ENCODE measurements at regions not wholly inside any gene's neighbourhood (a gene's known extent, or its start where the extent isn't known, plus 50 kb on each side); places are given as distances from the start of the nearest gene placed in this dataset.

DNA sequence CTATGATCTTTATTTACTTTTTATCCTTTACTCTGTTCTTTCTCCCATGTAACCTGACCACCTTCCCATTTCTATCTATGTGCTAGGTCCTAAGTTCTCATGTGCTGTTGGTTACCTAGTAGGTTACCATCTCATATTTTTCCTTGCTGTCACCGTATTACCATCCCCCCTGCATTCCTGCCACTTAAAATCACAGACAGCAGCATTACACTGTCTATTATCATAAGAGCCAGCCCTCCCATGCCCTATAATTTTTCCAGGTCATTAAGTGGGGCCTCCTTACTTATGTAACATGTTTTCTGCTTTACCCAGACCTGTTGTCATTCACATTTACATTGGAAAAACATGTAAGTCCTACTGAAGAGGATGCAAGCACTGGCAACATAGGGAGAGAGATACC, 202.9 kb downstream of the HS3ST3A1 start:
- Histone ChIP-seq H3K4me2 (ENCODE audit: low read length) (no peak overlapping the region), H3K4me3 (ENCODE audit: low read length) (no peak overlapping the region), H4K20me1 (ENCODE audit: insufficient read depth, low read length) (no peaks in the 10 kb centered on the region), H2AFZ (ENCODE audit: low read depth, low read length) (no peak overlapping the region), H3K27ac (ENCODE audit: low read length) (no peak overlapping the region), H3K36me3 (replicated peaks; ENCODE audit: low read depth, low read length) (no peaks in the 10 kb centered on the region), H3K9ac (ENCODE audit: low read length) (no peak overlapping the region), H3K27me3 (ENCODE audit: low read depth, low read length) (no peaks in the 10 kb centered on the region), H3K79me2 (ENCODE audit: low read length) (no peaks in the 10 kb centered on the region), H3K9me3 (ENCODE audit: insufficient read depth, low read length) (no peaks in the 10 kb centered on the region), H3K4me1 (ENCODE audit: low read length) (no peaks in the 10 kb centered on the region)
- TF ChIP-seq, protein P1, sequence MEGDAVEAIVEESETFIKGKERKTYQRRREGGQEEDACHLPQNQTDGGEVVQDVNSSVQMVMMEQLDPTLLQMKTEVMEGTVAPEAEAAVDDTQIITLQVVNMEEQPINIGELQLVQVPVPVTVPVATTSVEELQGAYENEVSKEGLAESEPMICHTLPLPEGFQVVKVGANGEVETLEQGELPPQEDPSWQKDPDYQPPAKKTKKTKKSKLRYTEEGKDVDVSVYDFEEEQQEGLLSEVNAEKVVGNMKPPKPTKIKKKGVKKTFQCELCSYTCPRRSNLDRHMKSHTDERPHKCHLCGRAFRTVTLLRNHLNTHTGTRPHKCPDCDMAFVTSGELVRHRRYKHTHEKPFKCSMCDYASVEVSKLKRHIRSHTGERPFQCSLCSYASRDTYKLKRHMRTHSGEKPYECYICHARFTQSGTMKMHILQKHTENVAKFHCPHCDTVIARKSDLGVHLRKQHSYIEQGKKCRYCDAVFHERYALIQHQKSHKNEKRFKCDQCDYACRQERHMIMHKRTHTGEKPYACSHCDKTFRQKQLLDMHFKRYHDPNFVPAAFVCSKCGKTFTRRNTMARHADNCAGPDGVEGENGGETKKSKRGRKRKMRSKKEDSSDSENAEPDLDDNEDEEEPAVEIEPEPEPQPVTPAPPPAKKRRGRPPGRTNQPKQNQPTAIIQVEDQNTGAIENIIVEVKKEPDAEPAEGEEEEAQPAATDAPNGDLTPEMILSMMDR (IDR thresholded peaks at IDR 0.05; ENCODE audit: low read depth, low read length) = no peak
- no peak for TF ChIP-seq EZH2phosphoT487 (IDR thresholded peaks at IDR 0.05; ENCODE audit: low read depth)

DNA sequence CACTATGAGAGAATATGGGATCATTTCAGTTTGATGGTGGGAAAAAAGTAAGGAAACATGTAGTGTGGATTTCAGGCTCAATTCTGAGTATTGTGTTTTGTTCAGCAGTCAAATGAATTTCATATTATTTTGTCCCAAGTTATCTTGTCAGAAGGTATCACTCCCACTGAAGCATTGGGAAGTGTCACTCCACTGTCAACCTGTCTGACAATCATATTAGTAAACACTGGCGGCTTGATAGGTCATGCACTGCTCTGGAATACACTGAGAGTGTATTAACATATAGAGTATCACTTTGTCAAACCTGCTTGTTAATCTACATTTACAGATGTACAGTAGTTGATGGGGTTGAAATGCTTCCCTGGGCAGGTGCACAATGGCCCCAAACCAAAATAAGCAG, 203.6 kb downstream of the HS3ST3A1 start:
- Histone ChIP-seq H3K9me3 (ENCODE audit: insufficient read depth, low read length) (no peaks in the 10 kb centered on the region), H3K36me3 (replicated peaks; ENCODE audit: low read depth, low read length) (no peaks in the 10 kb centered on the region), H3K9ac (ENCODE audit: low read length) (no peak overlapping the region), H3K27ac (ENCODE audit: low read length) (no peak overlapping the region), H3K79me2 (ENCODE audit: low read length) (no peaks in the 10 kb centered on the region), H3K27me3 (ENCODE audit: low read depth, low read length) (no peaks in the 10 kb centered on the region), H4K20me1 (ENCODE audit: insufficient read depth, low read length) (no peaks in the 10 kb centered on the region), H3K4me2 (ENCODE audit: low read length) (no peak overlapping the region), H3K4me3 (ENCODE audit: low read length) (no peak overlapping the region), H3K4me1 (ENCODE audit: low read length) (no peaks in the 10 kb centered on the region), H2AFZ (ENCODE audit: low read depth, low read length) (no peak overlapping the region)
- TF ChIP-seq, protein P1 (IDR thresholded peaks at IDR 0.05; ENCODE audit: low read depth, low read length) = no peak
- TF ChIP-seq EZH2phosphoT487 (IDR thresholded peaks at IDR 0.05; ENCODE audit: low read depth) = no peak

DNA sequence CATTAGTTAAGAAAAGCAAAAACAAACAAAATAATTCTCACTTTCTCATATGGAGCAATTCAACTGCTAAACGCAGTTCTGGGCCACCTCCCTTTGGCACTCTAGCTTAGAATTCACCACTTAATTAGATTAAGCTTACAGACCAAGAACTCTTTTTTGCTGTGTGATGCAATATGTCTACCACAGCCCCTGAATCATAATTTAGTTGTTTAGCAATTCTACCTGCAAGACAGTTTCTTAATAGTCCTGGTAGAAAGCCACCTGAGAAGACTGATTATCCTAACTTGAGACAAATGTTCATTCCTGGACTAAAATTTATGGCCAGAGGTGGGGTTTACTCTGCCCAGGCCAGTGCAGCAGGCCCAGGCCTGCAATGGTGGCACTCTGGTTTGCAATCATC, 205.9 kb downstream of the HS3ST3A1 start:
- Histone ChIP-seq H3K9ac (ENCODE audit: low read length) (no peak overlapping the region), H3K27ac (ENCODE audit: low read length) (no peak overlapping the region), H3K79me2 (ENCODE audit: low read length) (no peaks in the 10 kb centered on the region), H3K4me1 (ENCODE audit: low read length) (no peaks in the 10 kb centered on the region), H3K36me3 (replicated peaks; ENCODE audit: low read depth, low read length) (no peaks in the 10 kb centered on the region), H3K27me3 (ENCODE audit: low read depth, low read length) (no peaks in the 10 kb centered on the region), H2AFZ (ENCODE audit: low read depth, low read length) (no peak overlapping the region), H3K4me2 (ENCODE audit: low read length) (no peak overlapping the region), H4K20me1 (ENCODE audit: insufficient read depth, low read length) (no peaks in the 10 kb centered on the region), H3K4me3 (ENCODE audit: low read length) (no peak overlapping the region), H3K9me3 (ENCODE audit: insufficient read depth, low read length) (no peaks in the 10 kb centered on the region)
- TF ChIP-seq EZH2phosphoT487 (IDR thresholded peaks at IDR 0.05; ENCODE audit: low read depth) = no peak
- TF ChIP-seq, protein P1 (IDR thresholded peaks at IDR 0.05; ENCODE audit: low read depth, low read length) = no peak

DNA sequence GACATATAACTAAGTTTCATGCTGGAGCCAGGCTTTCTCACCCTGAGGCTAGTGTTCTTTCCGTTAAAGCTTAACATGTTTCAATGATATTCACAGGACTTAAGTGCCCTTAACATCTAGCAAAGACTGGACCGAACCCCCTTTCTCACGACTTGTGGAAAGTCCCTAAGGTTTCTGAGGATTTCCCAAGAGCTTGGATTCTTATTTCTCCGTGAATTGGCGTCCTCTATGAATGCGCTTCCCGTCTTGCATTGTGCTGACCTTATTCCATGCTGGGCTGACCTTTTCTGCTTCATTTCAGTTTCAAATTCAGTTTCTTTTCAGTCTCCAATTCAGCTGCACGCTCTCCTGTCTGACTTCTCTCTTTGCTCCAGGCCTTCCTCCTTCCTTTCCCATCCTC, 206.4 kb downstream of the HS3ST3A1 start:
- H3K27ac ChIP-seq (ENCODE audit: low read length) = no peak overlapping the region
- no peak overlapping the region for H3K9ac ChIP-seq (ENCODE audit: low read length)
- no peak overlapping the region for H2AFZ ChIP-seq (ENCODE audit: low read depth, low read length)
- TF ChIP-seq, protein P1 (IDR thresholded peaks at IDR 0.05; ENCODE audit: low read depth, low read length) = no peak
- TF ChIP-seq EZH2phosphoT487 (IDR thresholded peaks at IDR 0.05; ENCODE audit: low read depth) = no peak
- no peaks in the 10 kb centered on the region for H4K20me1 ChIP-seq (ENCODE audit: insufficient read depth, low read length)
- H3K4me2 ChIP-seq (ENCODE audit: low read length) = no peak overlapping the region
- H3K9me3 ChIP-seq (ENCODE audit: insufficient read depth, low read length) = no peaks in the 10 kb centered on the region
- H3K4me1 ChIP-seq (ENCODE audit: low read length) = no peaks in the 10 kb centered on the region
- H3K79me2 ChIP-seq (ENCODE audit: low read length) = no peaks in the 10 kb centered on the region
- no peaks in the 10 kb centered on the region for H3K27me3 ChIP-seq (ENCODE audit: low read depth, low read length)
- no peaks in the 10 kb centered on the region for H3K36me3 ChIP-seq (replicated peaks; ENCODE audit: low read depth, low read length)
- no peak overlapping the region for H3K4me3 ChIP-seq (ENCODE audit: low read length)
